HG02623 (cell line): ENCODE measurements at regions not wholly inside any gene's neighbourhood (a gene's known extent, or its start where the extent isn't known, plus 50 kb on each side); places are given as distances from the start of the nearest gene placed in this dataset.
"Not testable (repeated sequence)": the region's sequence is repeated elsewhere in the genome, so short reads cannot be mapped to it uniquely, and the experiment has no call there.

Source experiments
- ATAC-seq: cut with Tn5 transposase; IDR thresholded peaks from one replicate; pipeline ENCODE4 v1.9.1; 2021; ENCODE audit warnings: moderate library complexity; ENCODE audit not compliant: unreplicated experiment

DNA sequence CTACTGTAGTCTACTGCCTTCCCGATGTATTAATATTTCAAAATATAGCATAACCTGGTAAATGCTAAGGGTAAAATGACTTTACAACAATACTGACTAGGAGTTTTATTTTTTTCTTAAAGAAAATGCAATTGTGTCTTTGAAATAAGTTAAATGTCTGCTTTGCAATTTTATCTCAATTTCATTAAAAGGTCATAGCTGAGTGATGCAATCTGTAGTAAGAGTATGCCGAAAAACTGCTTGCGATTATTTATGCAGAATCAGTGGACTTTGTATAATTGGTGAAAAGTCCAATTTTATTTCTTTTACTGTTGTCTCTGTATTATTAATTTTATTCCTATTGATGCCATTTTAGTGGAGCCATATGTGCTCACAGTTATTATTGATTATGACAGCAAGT is 1143.6 kb upstream of the EPHA6 start:
- no peak for ATAC-seq

- no peak for ATAC-seq
These were observed 1141.2 kb upstream of the EPHA6 start for GRCh38 chr3:95673215-95673614.

DNA sequence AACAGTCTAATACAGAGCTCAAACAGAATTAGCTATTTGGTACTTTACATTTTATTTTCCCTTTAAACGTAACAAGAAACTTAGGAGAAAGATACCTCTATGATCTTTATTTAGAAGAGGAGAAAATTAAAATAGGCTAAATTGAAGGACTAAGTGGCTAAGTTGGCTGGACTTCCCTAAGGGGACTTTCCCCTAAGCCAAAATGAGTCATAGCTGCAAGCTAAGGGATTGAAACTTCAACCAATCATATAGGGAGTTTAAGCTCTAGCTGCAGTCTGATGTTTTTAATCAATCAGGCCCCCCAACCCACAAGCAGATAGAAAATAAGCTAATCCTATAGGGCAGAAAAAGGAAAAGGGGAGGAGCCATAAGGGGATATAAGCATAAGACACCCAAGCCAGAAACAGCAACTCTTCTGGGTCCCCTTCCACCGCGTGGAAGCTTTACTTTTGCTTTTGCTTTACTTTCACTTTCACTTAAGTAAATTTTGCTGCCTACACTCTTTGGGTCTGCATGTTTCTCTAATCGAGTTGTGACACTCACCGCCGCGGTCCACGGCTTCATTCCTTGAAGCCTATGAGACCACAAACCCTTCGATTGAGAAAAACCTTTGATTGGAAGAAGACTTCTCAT is 1108.5 kb upstream of the EPHA6 start:
- ATAC-seq: peak; percentile 82

DNA sequence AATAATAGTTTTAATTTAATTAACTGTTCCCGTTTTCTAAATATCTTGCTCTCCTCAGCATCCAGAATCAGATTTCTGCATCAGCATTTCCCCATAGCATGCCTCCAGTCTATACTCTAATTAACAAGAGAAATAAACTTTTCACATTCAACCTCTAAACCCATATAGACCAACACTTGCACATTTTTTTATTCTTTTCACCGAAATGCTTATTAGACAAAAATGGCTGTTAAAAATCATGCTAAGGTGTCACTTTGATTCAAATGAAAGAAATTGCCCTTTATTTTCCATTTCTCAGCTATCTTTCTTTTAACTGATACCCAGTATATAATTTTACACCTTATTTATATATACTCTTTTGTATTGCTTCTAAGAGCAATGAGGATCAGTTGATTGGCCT is 1107.1 kb upstream of the EPHA6 start:
- no peak for ATAC-seq

GRCh38 chr3:95710684-95711083 is 1103.7 kb upstream of the EPHA6 start:
- no peak for ATAC-seq

DNA sequence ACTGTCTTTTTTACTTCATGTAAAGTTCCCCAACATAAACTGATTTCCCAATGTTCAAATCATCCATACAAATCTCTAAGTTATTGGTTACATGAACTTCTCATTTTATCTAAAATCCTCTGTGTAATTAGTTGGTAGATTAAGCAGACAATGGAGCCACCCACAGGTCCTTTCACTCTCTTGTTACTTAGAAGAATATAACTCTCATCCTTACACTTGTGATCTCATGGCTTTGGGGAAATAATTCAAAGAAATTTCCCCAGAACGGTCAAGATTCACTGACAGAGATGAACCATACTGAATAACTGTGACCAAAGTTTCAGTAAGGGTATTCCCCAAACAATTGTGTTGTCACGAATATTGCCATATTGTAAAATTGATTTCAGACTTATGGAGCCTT is 1102.6 kb upstream of the EPHA6 start:
- ATAC-seq: no peak

- ATAC-seq: no peak
These were observed 1099.3 kb upstream of the EPHA6 start for GRCh38 chr3:95715128-95715527.

DNA sequence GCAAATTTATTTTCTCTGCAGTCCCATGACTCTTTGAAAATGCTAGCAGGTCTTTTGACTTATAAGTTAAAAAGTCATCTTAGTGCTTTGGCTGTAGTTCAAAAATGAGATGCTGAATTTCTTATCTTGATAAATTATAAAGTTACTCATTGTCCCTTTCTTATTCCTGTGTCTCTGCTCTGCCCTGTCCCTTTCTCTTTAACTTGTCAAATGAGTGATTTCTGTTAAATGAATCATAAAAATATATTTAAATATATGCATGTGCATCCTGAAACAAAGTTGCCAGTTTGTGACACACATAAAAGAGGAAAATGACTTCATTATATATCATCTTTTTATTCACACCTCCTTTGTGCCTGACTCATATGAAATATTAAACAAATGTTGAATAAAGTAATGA is 1097.3 kb upstream of the EPHA6 start:
- ATAC-seq: no peak

DNA sequence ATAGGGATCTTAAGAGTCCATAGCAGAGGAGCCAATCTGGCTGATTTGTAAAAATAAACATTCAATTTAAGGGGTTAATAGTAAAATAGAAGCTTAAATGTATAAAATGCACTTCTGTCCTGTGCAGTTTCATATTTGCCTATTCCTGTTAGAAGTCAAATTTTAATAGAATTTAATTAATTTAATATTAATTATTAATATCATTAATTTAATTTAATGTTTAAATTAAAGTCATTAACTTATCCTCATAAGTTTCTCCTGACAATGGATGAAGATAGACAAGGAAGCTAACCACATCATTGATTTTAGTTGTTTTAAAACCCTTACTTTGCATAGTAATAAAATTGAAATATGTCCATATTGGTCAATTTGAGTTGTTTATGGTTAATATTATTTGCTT is 1096.2 kb upstream of the EPHA6 start:
- no peak for ATAC-seq

GRCh38 chr3:95719481-95719880 is 1094.9 kb upstream of the EPHA6 start:
- no peak for ATAC-seq

- ATAC-seq: peak; percentile 79
These were observed 1092.5 kb upstream of the EPHA6 start for GRCh38 chr3:95721938-95722337.

GRCh38 chr3:95725770-95726169 is 1088.6 kb upstream of the EPHA6 start:
- ATAC-seq: no peak

DNA sequence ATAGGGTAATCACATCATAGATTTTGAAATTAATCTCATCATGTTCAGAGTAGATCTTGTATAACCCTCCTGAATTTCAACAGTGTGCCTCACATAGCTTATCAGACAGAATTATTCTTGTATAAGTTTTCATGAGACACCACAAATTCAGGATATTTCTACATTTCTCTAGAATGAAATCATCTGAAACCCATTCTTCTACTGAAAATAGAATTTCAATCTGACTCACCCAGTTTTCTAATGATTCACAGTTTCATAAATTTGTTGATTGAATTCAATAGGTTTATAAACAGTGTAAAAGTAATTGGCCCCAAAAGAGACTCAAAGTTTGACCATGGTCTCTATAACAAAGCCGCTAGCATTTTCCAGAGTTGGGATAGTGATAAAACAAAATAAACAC is 1082.6 kb upstream of the EPHA6 start:
- no peak for ATAC-seq

DNA sequence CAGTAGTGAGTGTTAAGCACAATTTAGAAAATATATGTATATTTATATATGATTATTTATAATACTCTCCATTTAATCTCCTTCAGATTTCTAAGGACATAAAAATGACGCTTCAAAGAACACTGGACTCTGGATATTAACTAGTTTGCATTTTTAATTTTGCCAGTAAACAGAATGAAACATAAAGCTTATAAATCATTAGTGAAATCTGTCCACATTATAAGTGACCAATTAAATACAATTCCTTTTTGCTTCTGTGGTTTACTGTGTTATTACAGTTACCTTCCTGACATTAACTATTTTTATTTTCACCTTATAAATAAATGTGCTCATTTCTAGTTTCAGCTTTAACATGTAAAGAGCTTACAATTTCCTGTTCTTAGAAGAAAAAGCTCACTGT is 1081.1 kb upstream of the EPHA6 start:
- ATAC-seq: no peak

- ATAC-seq: no peak
These were observed 1076.3 kb upstream of the EPHA6 start for GRCh38 chr3:95738045-95738444.

GRCh38 chr3:95744896-95745295 is 1069.5 kb upstream of the EPHA6 start:
- not testable (repeated sequence) for ATAC-seq

DNA sequence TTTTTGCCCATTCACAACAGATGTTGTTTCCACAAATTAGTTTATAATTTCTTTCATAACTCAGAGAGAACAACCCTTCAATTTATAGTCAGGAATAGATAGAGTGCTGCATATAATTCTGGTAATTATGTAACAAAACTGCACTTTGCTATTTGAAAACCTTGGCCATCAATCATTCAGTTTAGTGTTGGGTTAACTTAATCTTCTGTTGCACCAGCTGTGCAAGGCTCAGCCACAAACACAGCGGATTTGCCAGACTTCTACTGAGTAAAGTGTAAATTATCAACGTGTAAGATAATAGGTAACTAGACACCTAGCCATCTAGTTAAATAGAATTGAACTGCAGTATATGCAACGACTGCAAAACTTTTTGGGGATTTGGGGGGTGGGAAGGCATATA is 1064.3 kb upstream of the EPHA6 start:
- ATAC-seq: no peak

DNA sequence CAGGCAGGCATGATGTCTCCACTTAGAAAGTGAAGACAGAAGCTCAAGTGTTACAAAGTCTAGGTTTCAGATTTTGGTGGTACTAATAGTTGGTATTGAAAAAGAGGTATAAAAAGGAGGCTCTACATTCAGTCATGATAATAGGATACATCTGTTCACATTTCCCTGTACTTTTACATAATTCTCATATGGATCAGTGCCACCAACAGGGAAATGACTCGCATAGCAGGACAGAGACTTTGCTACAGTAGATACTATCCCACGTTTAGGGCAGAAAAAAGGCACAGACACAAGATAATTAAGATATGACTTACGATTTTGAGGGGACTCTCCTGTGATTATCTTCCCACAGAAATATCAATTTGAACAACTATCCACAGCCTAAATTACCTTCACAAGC is 1062.9 kb upstream of the EPHA6 start:
- no peak for ATAC-seq

DNA sequence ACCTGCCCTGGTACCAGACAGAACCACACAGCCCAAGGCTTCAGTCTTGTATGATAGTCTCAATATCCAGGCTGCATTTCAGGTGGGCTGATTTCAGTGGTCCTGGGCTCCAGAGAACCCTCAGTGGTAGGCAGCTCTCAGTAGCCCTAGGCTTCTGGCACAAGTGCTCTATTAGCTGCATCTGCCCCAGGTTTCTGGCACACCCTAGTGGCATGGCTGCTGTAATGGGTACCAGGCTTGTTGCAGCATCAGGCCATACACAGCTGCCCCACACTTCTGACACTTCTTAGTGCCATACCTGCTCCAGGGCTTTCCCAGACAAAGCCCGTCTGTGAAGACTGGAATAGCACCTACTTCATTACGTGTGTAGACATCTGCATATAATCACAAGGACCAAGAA is 1062.2 kb upstream of the EPHA6 start:
- no peak for ATAC-seq

DNA sequence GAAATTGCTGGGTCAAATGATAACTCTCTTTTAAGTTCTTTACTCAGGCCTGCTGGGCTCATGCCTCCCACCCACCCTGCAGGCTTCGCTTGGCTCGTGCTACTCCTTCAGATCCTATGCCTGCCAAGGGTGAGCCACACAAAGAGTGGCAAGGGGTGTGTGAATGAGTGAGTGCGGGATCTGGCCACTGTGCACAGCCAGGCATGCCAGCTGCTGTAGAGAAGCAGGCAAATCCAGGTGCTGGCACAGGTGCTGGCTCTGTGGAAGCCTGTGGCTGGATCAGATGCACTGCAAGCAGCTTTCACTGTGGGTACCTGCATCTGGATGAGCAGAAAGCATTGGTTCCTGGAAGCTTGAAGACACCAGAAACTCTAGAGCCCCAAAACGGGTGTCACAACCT is 1055.7 kb upstream of the EPHA6 start:
- no peak for ATAC-seq

GRCh38 chr3:95759614-95760301 is 1054.6 kb upstream of the EPHA6 start:
- ATAC-seq: no peak

DNA sequence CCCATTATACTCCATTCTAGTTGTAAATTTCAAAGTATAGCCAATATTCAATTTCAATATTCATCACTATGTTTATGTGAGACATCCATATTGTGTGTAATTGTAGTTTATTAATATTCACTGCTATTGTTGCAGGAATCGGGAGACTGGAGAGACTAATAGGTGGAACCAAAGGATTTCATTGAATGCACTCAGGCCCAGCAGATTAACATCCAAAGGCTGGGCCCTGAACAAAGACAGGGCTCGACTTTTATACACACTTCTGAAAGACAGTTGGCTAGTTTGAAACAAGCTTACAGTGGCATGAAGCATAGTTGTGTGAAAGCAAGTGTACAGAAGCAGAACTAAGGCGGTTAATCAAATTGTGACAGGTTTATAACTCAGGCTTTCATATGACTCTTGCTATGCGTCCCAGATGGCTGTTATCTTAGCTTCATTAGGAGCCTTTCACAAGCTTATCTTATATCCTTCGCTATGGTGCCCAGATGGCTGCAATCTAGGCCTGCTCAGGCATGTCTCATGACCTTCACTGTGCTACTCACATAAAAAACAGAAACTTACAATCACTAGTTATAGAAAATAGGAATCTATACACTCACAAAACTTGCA is 1038.8 kb upstream of the EPHA6 start:
- no peak for ATAC-seq

GRCh38 chr3:95781598-95781997 is 1032.8 kb upstream of the EPHA6 start:
- ATAC-seq: no peak
